Trophoblast cell (in vitro differentiated cells and primary cell): ENCODE measurements at regions not wholly inside any gene's neighbourhood (a gene's known extent, or its start where the extent isn't known, plus 50 kb on each side); places are given as distances from the start of the nearest gene placed in this dataset.

Experiments
- DNase-seq, 2 donors: peaks; one replicate each; pipeline ENCODE4 v3.0.0-alpha.2; 2016
- H2AFZ ChIP-seq: 2 replicates; pipeline ENCODE4 v1.6.1; 2013; ENCODE audit warnings: low read length, moderate library complexity, mild to moderate bottlenecking; ENCODE audit not compliant: insufficient read depth, poor library complexity
- H2AK5ac ChIP-seq: 2 replicates; pipeline ENCODE4 v1.6.1; 2013; ENCODE audit warnings: mild to moderate bottlenecking, low read length
- H2BK120ac ChIP-seq: 2 replicates; pipeline ENCODE4 v1.6.1; 2013; ENCODE audit warnings: low read length, mild to moderate bottlenecking, moderate library complexity; ENCODE audit not compliant: insufficient read depth, poor library complexity
- H2BK12ac ChIP-seq: 2 replicates; pipeline ENCODE4 v1.6.1; 2013; ENCODE audit warnings: mild to moderate bottlenecking, low read length, moderate library complexity
- H2BK5ac ChIP-seq: 2 replicates; pipeline ENCODE4 v1.6.1; 2013; ENCODE audit warnings: low read length, low read depth, moderate library complexity, mild to moderate bottlenecking; ENCODE audit not compliant: poor library complexity
- H3K14ac ChIP-seq: 2 replicates; pipeline ENCODE4 v1.6.1; 2013; ENCODE audit warnings: mild to moderate bottlenecking, low read length
- H3K18ac ChIP-seq: 2 replicates; pipeline ENCODE4 v1.6.1; 2013; ENCODE audit warnings: mild to moderate bottlenecking, low read length
- H3K23ac ChIP-seq: 2 replicates; pipeline ENCODE4 v1.6.1; 2013; ENCODE audit warnings: low read length
- H3K27ac ChIP-seq: 2 replicates; pipeline ENCODE4 v1.5.1; 2013; ENCODE audit warnings: low read depth, mild to moderate bottlenecking, inconsistent platforms, low read length, moderate library complexity
- H3K27me3 ChIP-seq: 2 replicates; pipeline ENCODE4 v1.6.1; 2013; ENCODE audit warnings: inconsistent platforms, mild to moderate bottlenecking, low read length, moderate library complexity; ENCODE audit not compliant: insufficient read depth
- H3K36me3 ChIP-seq, 2 experiments: 1 replicate in 1 of 2; 2 replicates in 1 of 2; pipeline ENCODE4 v1.6.1; 2013; ENCODE audit warnings: low read length in 2 of 2, mild to moderate bottlenecking in 2 of 2, moderate library complexity in 1 of 2; ENCODE audit not compliant: insufficient read depth in 2 of 2, control insufficient read depth in 1 of 2
- H3K4ac ChIP-seq: 2 replicates; pipeline ENCODE4 v1.6.1; 2013; ENCODE audit warnings: low read depth, mild to moderate bottlenecking, low read length, moderate library complexity
- H3K4me1 ChIP-seq, 2 experiments: 1 replicate in 1 of 2; 2 replicates in 1 of 2; pipeline ENCODE4 v1.6.1; 2013; ENCODE audit warnings: low read length in 2 of 2, mild to moderate bottlenecking in 2 of 2, moderate library complexity in 1 of 2; ENCODE audit not compliant: insufficient read depth in 2 of 2, control insufficient read depth in 1 of 2
- H3K4me2 ChIP-seq: 2 replicates; pipeline ENCODE4 v1.6.1; 2013; ENCODE audit warnings: inconsistent platforms, mild to moderate bottlenecking, low read length, moderate library complexity
- H3K4me3 ChIP-seq: 2 replicates; pipeline ENCODE4 v1.5.1; 2013; ENCODE audit warnings: mild to moderate bottlenecking, low read depth, low read length, inconsistent platforms
- H3K79me1 ChIP-seq: one replicate; pipeline ENCODE4 v1.6.1; 2013; ENCODE audit warnings: low read length
- H3K79me2 ChIP-seq: 2 replicates; pipeline ENCODE4 v1.6.1; 2013; ENCODE audit warnings: low read length, mild to moderate bottlenecking; ENCODE audit not compliant: control insufficient read depth, insufficient read depth, poor library complexity
- H3K9ac ChIP-seq: 2 replicates; pipeline ENCODE4 v1.6.1; 2013; ENCODE audit warnings: mild to moderate bottlenecking, low read length
- H3K9me3 ChIP-seq: 2 replicates; pipeline ENCODE4 v1.6.1; 2013; ENCODE audit warnings: low read depth, mild to moderate bottlenecking, control low read depth, inconsistent platforms, low read length; ENCODE audit not compliant: insufficient read depth
- H4K12ac ChIP-seq: 2 replicates; pipeline ENCODE4 v1.6.1; 2013; ENCODE audit warnings: low read depth, mild to moderate bottlenecking, low read length, moderate library complexity
- H4K8ac ChIP-seq: 2 replicates; pipeline ENCODE4 v1.6.1; 2013; ENCODE audit warnings: low read depth, mild to moderate bottlenecking, low read length, moderate library complexity
- H4K91ac ChIP-seq: one replicate; pipeline ENCODE4 v1.6.1; 2013; ENCODE audit warnings: low read depth, mild to moderate bottlenecking, low read length, moderate library complexity
- WGBS: extraction: QIAGEN DNeasy Blood & Tissue Kit; methylation state at CpG from one replicate; pipeline ENCODE4 v1.1.7; 2013; ENCODE audit warnings: missing lambda C conversion rate; ENCODE audit not compliant: insufficient read length, insufficient coverage; ENCODE audit errors: extremely low coverage; 5-methylcytosine and 5-hydroxymethylcytosine counted together

DNA sequence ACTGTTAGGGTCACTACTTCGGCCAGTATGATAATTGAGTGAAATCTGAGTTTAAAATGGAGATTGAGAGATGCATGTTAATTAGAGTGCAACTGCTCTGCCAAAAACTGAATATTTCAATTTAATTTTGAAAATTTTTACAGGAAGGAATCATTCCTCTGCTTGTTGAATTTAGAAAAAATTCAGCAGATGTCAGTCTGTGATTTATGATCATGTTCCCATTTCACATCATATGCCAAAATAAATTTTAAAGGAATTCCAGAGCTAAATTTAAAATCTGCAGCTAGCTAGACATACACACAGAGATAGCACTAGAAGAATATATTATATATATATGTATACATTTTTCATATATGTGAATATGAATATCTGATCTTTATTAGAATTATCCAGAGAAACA, 797.6 kb upstream of the TMEM132C start:
- H3K9me3 ChIP-seq, result no peaks in the 10 kb centered on the region
- H3K4ac ChIP-seq, result no peak overlapping the region
- H3K27me3 ChIP-seq, result no peaks in the 10 kb centered on the region
- H3K23ac ChIP-seq, result no peak overlapping the region
- no peaks in the 10 kb centered on the region for H3K79me2 ChIP-seq
- H2BK5ac ChIP-seq, result no peak overlapping the region
- no peak overlapping the region for H2AFZ ChIP-seq
- no peak overlapping the region for H3K18ac ChIP-seq
- H3K4me3 ChIP-seq, result no peak overlapping the region
- H2AK5ac ChIP-seq, result no peak overlapping the region
- no peak for DNase-seq
- no peak overlapping the region for H3K4me2 ChIP-seq
- H4K8ac ChIP-seq, result no peak overlapping the region
- H2BK12ac ChIP-seq, result no peak overlapping the region
- no CpG with 5 or more reads among the region's 1 CpG for WGBS
- no peaks in the 10 kb centered on the region for H3K36me3 ChIP-seq
- H4K91ac ChIP-seq, result no peak overlapping the region
- no peak overlapping the region for H3K27ac ChIP-seq
- no peak overlapping the region for H3K14ac ChIP-seq
- H3K9ac ChIP-seq, result no peak overlapping the region
- H2BK120ac ChIP-seq, result no peak overlapping the region
- no peak overlapping the region for H4K12ac ChIP-seq
- no peaks in the 10 kb centered on the region for H3K79me1 ChIP-seq
- H3K4me1 ChIP-seq, result no peaks in the 10 kb centered on the region

DNA sequence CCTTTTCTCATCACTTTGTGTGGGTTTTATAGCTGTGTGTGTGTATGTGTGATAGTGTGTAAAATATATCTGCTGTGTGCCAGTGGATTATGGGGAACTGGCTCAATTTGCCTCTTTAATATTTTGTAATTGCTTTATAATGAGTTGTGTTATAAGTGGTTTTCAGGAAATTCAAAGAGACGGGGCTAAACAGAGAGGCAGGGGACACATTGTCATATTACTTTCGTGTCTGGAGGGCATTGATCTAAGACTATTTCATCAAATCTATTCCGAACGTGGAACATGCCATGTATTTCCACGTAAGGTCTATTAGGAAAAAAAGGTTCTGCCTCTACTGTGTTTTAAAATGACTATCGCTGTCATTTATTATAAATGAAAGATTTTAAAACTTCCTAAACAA, 793.2 kb upstream of the TMEM132C start:
- Histone ChIP-seq H3K18ac (no peak overlapping the region), H4K91ac (no peak overlapping the region)

DNA sequence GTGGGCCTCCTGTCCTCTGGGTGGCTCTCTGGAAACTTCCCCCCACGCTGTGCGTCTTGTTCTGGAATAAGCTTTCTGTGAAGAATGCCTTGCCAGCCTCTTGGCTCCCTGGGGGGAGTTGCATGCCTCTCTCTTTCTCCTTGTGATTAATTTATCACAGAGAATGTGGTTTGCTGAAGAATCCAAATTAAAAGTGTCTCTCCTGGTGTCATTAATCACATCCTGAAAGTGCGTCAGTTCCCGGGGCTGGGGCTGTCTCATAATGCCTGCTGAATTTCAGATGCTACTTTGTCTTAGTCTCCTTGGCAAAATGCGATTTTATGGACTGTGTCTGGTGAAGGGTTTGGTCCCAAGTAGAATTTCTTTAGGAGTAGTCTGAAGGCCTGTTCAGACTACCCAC, 787.7 kb upstream of the TMEM132C start:
- no peak overlapping the region for H2BK12ac ChIP-seq
- H2BK5ac ChIP-seq, result no peak overlapping the region
- no peaks in the 10 kb centered on the region for H3K79me1 ChIP-seq
- H3K9me3 ChIP-seq, result peaks cover 10% of the 10 kb centered on the region
- no peak overlapping the region for H4K91ac ChIP-seq
- WGBS, result no CpG with 5 or more reads among the region's 5 CpGs
- H2AK5ac ChIP-seq, result no peak overlapping the region
- H4K8ac ChIP-seq, result no peak overlapping the region
- no peak overlapping the region for H4K12ac ChIP-seq
- H3K4me1 ChIP-seq, result no peaks in the 10 kb centered on the region
- H2BK120ac ChIP-seq, result no peak overlapping the region
- H3K14ac ChIP-seq, result no peak overlapping the region
- H3K9ac ChIP-seq, result no peak overlapping the region
- no peaks in the 10 kb centered on the region for H3K36me3 ChIP-seq
- no peak overlapping the region for H3K4me2 ChIP-seq
- H3K27me3 ChIP-seq, result no peaks in the 10 kb centered on the region
- DNase-seq, result no peak
- H3K18ac ChIP-seq, result no peak overlapping the region
- H3K4me3 ChIP-seq, result no peak overlapping the region
- H2AFZ ChIP-seq, result no peak overlapping the region
- H3K23ac ChIP-seq, result no peak overlapping the region
- no peak overlapping the region for H3K4ac ChIP-seq
- no peaks in the 10 kb centered on the region for H3K79me2 ChIP-seq
- H3K27ac ChIP-seq, result no peak overlapping the region

More for the DNA sequence above, 793.2 kb upstream of the TMEM132C start:
- Histone ChIP-seq H2BK5ac (no peak overlapping the region), H3K9ac (no peak overlapping the region), H4K12ac (no peak overlapping the region), H3K4me1 (no peaks in the 10 kb centered on the region), H3K36me3 (no peaks in the 10 kb centered on the region), H3K27ac (no peak overlapping the region), H2BK12ac (no peak overlapping the region), H3K14ac (no peak overlapping the region), H3K27me3 (no peaks in the 10 kb centered on the region), H3K79me2 (no peaks in the 10 kb centered on the region), H3K9me3 (no peaks in the 10 kb centered on the region), H3K4me3 (no peak overlapping the region), H2BK120ac (no peak overlapping the region), H3K4me2 (no peak overlapping the region), H3K23ac (no peak overlapping the region), H3K79me1 (no peaks in the 10 kb centered on the region), H2AK5ac (no peak overlapping the region), H4K8ac (no peak overlapping the region), H2AFZ (no peak overlapping the region), H3K4ac (no peak overlapping the region)
- no peak for DNase-seq
- WGBS, result no CpG with 5 or more reads among the region's 6 CpGs

DNA sequence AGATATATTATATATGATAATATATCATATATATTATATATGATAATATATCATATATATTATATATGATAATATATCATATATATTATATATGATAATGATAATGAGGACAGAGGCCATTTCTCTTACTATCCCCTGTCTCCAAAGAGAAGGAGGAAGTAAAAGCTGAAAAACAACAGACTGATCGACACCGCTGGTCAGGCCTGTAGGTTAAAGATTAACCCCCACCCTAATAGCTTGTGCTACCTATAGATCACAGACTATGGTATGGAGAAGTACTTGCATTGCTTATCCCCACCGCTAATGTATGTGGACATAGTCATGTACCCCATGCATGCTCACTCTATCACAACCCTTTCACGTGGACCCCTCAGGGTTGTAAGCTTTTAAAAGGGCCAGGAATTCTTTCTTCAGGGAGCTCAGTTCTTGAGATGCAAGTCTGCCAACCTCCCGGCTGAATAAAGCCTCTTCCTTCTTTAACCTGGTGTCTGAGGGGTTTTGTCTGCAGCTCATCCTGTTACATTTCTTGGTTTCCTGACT, 786.1 kb upstream of the TMEM132C start:
- DNase-seq, result no peak
- Histone ChIP-seq H4K91ac (no peak overlapping the region), H3K4me1 (no peaks in the 10 kb centered on the region), H3K9me3 (peaks cover 10% of the 10 kb centered on the region), H3K4ac (no peak overlapping the region), H4K8ac (no peak overlapping the region), H3K23ac (no peak overlapping the region), H3K79me1 (no peaks in the 10 kb centered on the region), H3K27me3 (no peaks in the 10 kb centered on the region), H2BK120ac (no peak overlapping the region), H3K9ac (no peak overlapping the region), H2AK5ac (no peak overlapping the region), H3K4me3 (no peak overlapping the region), H2AFZ (no peak overlapping the region), H3K79me2 (no peaks in the 10 kb centered on the region), H2BK5ac (no peak overlapping the region), H3K4me2 (no peak overlapping the region), H2BK12ac (no peak overlapping the region), H3K27ac (no peak overlapping the region), H3K36me3 (no peaks in the 10 kb centered on the region), H3K18ac (no peak overlapping the region), H4K12ac (no peak overlapping the region), H3K14ac (no peak overlapping the region)
- no CpG with 5 or more reads among the region's 5 CpGs for WGBS
